H1 (cell line): ENCODE measurements at regions not wholly inside any gene's neighbourhood (a gene's known extent, or its start where the extent isn't known, plus 50 kb on each side); places are given as distances from the start of the nearest gene placed in this dataset.

Source experiments
- CTCF ChIA-PET: fragments of 300-600 bp; sonication (Branson Sonifier 250); formaldehyde crosslinking; loops from one replicate; lab custom pipeline; 2021; ENCODE audit not compliant: partially characterized antibody; lab: Charles Lee
- POLR2A ChIA-PET: fragments of 300-600 bp; sonication (Branson Sonifier 250); formaldehyde crosslinking; loops from one replicate; lab custom pipeline; 2021; ENCODE audit warnings: inconsistent platforms; ENCODE audit not compliant: partially characterized antibody; lab: Charles Lee
- DNase-seq, 2 experiments: peaks; one replicate each; pipeline versions ENCODE4 v3.0.0 to v3.0.0-alpha.2; 2010 to 2022; ENCODE audit warnings: low spot score in 2 of 2, low read depth in 1 of 2, mixed read lengths in 1 of 2
- FAIRE-seq: peaks from 2 replicates; lab custom pipeline; 2011; peaks lifted over from hg19 to GRCh38; lab: Jason Lieb, UNC
- H2AFZ ChIP-seq: 2 replicates; pipeline ENCODE4 v1.8.1; 2012; ENCODE audit warnings: low read length, inconsistent platforms
- H2AK5ac ChIP-seq: 2 replicates; pipeline ENCODE4 v1.6.1; 2013; ENCODE audit warnings: low read depth, low read length
- H2BK120ac ChIP-seq: replicated peaks from 2 replicates; pipeline ENCODE3; 2013; ENCODE audit warnings: low read depth, low read length, inconsistent platforms
- H2BK12ac ChIP-seq: 2 replicates; pipeline ENCODE4 v1.6.1; 2013; ENCODE audit warnings: low read depth, low read length
- H2BK15ac ChIP-seq: 2 replicates; pipeline ENCODE4 v1.6.1; 2013; ENCODE audit warnings: low read length
- H2BK20ac ChIP-seq: 2 replicates; pipeline ENCODE4 v1.6.1; 2013; ENCODE audit warnings: low read length
- H2BK5ac ChIP-seq: 2 replicates; pipeline ENCODE4 v1.6.1; 2013; ENCODE audit warnings: low read depth, low read length
- H3K14ac ChIP-seq: 2 replicates; pipeline ENCODE4 v1.6.1; 2013; ENCODE audit warnings: inconsistent platforms; ENCODE audit not compliant: insufficient read length
- H3K18ac ChIP-seq: 2 replicates; pipeline ENCODE4 v1.6.1; 2013; ENCODE audit warnings: low read length; ENCODE audit errors: extremely low read depth
- H3K23ac ChIP-seq: 2 replicates; pipeline ENCODE4 v1.6.1; 2013; ENCODE audit warnings: inconsistent platforms; ENCODE audit not compliant: insufficient read length
- H3K23me2 ChIP-seq: 2 replicates; pipeline ENCODE4 v1.6.1; 2013; ENCODE audit warnings: low read depth, low read length
- H3K27ac ChIP-seq: 2 replicates; pipeline ENCODE4 v1.6.1; 2011; ENCODE audit warnings: low read depth, low read length, inconsistent platforms
- H3K27me3 ChIP-seq, 4 experiments: replicated peaks in 1 of 4; 1 replicate in 1 of 4; 2 replicates in 3 of 4; pipeline versions ENCODE4 v1.6.1 to v1.8.1; 2011 to 2013; ENCODE audit warnings: low read length in 3 of 4, mild to moderate bottlenecking in 3 of 4, inconsistent platforms in 2 of 4, mixed read lengths in 2 of 4, moderate library complexity in 1 of 4; ENCODE audit not compliant: control insufficient read depth in 3 of 4, insufficient read depth in 3 of 4; ENCODE audit errors: extremely low read depth in 1 of 4
- H3K36me3 ChIP-seq, 4 experiments: 2 replicates each; pipeline versions ENCODE4 v1.6.1 to v1.8.1; 2011 to 2013; ENCODE audit warnings: mild to moderate bottlenecking in 4 of 4, low read length in 3 of 4, moderate library complexity in 2 of 4, control low read depth in 1 of 4, inconsistent platforms in 1 of 4; ENCODE audit not compliant: insufficient read depth in 4 of 4, control insufficient read depth in 2 of 4
- H3K4ac ChIP-seq: replicated peaks from 2 replicates; pipeline ENCODE3; 2013; ENCODE audit warnings: low read length, low read depth, mixed read lengths, inconsistent platforms; ENCODE audit not compliant: insufficient read length
- H3K4me1 ChIP-seq, 4 experiments: replicated peaks in 1 of 4; 1 replicate in 1 of 4; 2 replicates in 3 of 4; pipeline versions ENCODE4 v1.6.1 to v1.8.1; 2011 to 2013; ENCODE audit warnings: low read length in 3 of 4, inconsistent platforms in 2 of 4, mixed read lengths in 1 of 4; ENCODE audit not compliant: insufficient read depth in 4 of 4, control insufficient read depth in 3 of 4
- H3K4me2 ChIP-seq, 2 experiments: 2 replicates each; pipeline versions ENCODE4 v1.6.1 to v1.8.1; 2011 to 2013; ENCODE audit warnings: low read depth in 2 of 2, low read length in 2 of 2, control low read depth in 1 of 2, inconsistent platforms in 1 of 2, mild to moderate bottlenecking in 1 of 2; ENCODE audit not compliant: insufficient read depth in 1 of 2
- H3K4me3 ChIP-seq, 4 experiments: fragments of 200-600, 300-600 bp in 1 of 4; sonication (generic), shearing (Covaris generic), sonication (Bioruptor Twin) in 1 of 4; 2 replicates each; pipeline versions ENCODE4 v1.5.1 to v1.8.1; 2011 to 2016; ENCODE audit warnings: low read length in 4 of 4, low read depth in 3 of 4, control low read depth in 2 of 4, inconsistent platforms in 2 of 4, mild to moderate bottlenecking in 2 of 4, mixed read lengths in 1 of 4, moderate library complexity in 1 of 4; ENCODE audit not compliant: insufficient read depth in 2 of 4; ENCODE audit errors: extremely low read depth in 1 of 4
- H3K56ac ChIP-seq: replicated peaks from 2 replicates; pipeline ENCODE3; 2013; ENCODE audit warnings: low read depth, mild to moderate bottlenecking, mixed read lengths, low read length, inconsistent platforms; ENCODE audit not compliant: insufficient read length
- H3K79me1 ChIP-seq: 2 replicates; pipeline ENCODE4 v1.6.1; 2013; ENCODE audit warnings: low read depth, low read length, control low read depth
- H3K79me2 ChIP-seq, 2 experiments: 2 replicates each; pipeline versions ENCODE4 v1.6.1 to v1.8.1; 2012 to 2013; ENCODE audit warnings: low read length in 2 of 2, mild to moderate bottlenecking in 2 of 2, inconsistent platforms in 1 of 2; ENCODE audit not compliant: insufficient read depth in 2 of 2, control insufficient read depth in 1 of 2
- H3K9ac ChIP-seq, 4 experiments: replicated peaks in 1 of 4; 1 replicate in 1 of 4; 2 replicates in 3 of 4; pipeline versions ENCODE4 v1.6.1 to v1.8.1; 2011 to 2013; ENCODE audit warnings: low read depth in 3 of 4, low read length in 3 of 4, control low read depth in 2 of 4, mild to moderate bottlenecking in 2 of 4, moderate library complexity in 2 of 4, inconsistent platforms in 1 of 4; ENCODE audit errors: extremely low read depth in 1 of 4
- H3K9me3 ChIP-seq, 2 experiments: 2 replicates each; pipeline versions ENCODE4 v1.6.1 to v1.8.1; 2012 to 2013; ENCODE audit warnings: mild to moderate bottlenecking in 2 of 2, moderate library complexity in 2 of 2, control low read depth in 1 of 2, inconsistent platforms in 1 of 2, low read depth in 1 of 2, low read length in 1 of 2, mixed read lengths in 1 of 2; ENCODE audit not compliant: insufficient read depth in 2 of 2
- H4K20me1 ChIP-seq, 2 experiments: replicated peaks in 1 of 2; 2 replicates each; pipeline versions ENCODE3 to v1.8.1; 2011 to 2013; ENCODE audit warnings: inconsistent platforms in 2 of 2, low read length in 2 of 2, mild to moderate bottlenecking in 1 of 2; ENCODE audit not compliant: insufficient read depth in 2 of 2, control insufficient read depth in 1 of 2
- H4K5ac ChIP-seq: 2 replicates; pipeline ENCODE4 v1.6.1; 2013; ENCODE audit warnings: low read length, low read depth, mixed read lengths, inconsistent platforms; ENCODE audit not compliant: insufficient read length
- H4K8ac ChIP-seq: 2 replicates; pipeline ENCODE4 v1.8.0; 2013; ENCODE audit warnings: mild to moderate bottlenecking, moderate library complexity, low read length, inconsistent platforms; ENCODE audit not compliant: insufficient read depth; ENCODE audit errors: extremely low read depth
- H4K91ac ChIP-seq: replicated peaks from 2 replicates; pipeline ENCODE3; 2013; ENCODE audit warnings: low read length, mixed read lengths, inconsistent platforms; ENCODE audit not compliant: insufficient read length
- CTCF ChIP-seq, 3 experiments: IDR thresholded peaks; 1 replicate in 2 of 3; 2 replicates in 1 of 3; pipeline versions ENCODE4 v1.5.1 to v1.6.1; 2011; ENCODE audit warnings: low read length in 3 of 3, mild to moderate bottlenecking in 3 of 3, inconsistent platforms in 2 of 3, low read depth in 1 of 3, moderate library complexity in 1 of 3; ENCODE audit not compliant: insufficient read depth in 1 of 3; ENCODE audit errors: control extremely low read depth in 1 of 3
- RAD21 ChIP-seq, 2 experiments: IDR thresholded peaks in 1 of 2; conservative IDR thresholded peaks in 1 of 2; 2 replicates each; pipeline ENCODE4 v1.6.1; 2011; ENCODE audit warnings: low read depth in 2 of 2, low read length in 2 of 2, improper control_type of control experiment in 1 of 2, inconsistent platforms in 1 of 2, mild to moderate bottlenecking in 1 of 2, moderate library complexity in 1 of 2
- RBBP5 ChIP-seq: IDR thresholded peaks from 2 replicates; pipeline ENCODE4 v1.7.1; 2012; ENCODE audit warnings: low read depth, mild to moderate bottlenecking, inconsistent platforms, low read length, moderate library complexity, borderline replicate concordance
- RNF2 ChIP-seq: fragments of 200-900, 300-1000 bp; sonication (generic); IDR thresholded peaks from 2 replicates; pipeline ENCODE4 v1.7.1; 2016; ENCODE audit warnings: borderline replicate concordance, low read depth, mild to moderate bottlenecking, antibody characterized with exemption, low read length; ENCODE audit not compliant: poor library complexity, severe bottlenecking; ENCODE audit errors: missing control alignments
- WGBS, 2 experiments: shearing (Covaris generic) in 1 of 2; methylation state at CpG; one replicate each; pipeline versions ENCODE4 v1.1.6 to v1.1.7; 2013 to 2015; ENCODE audit warnings: low lambda C conversion rate in 2 of 2, mixed read lengths in 2 of 2, inconsistent platforms in 1 of 2, low coverage in 1 of 2, missing lambda C conversion rate in 1 of 2; ENCODE audit not compliant: insufficient replicate concordance in 2 of 2, insufficient coverage in 1 of 2, insufficient read length in 1 of 2; ENCODE audit errors: extremely low coverage in 1 of 2, missing lambda C conversion rate in 1 of 2; 5-methylcytosine and 5-hydroxymethylcytosine counted together

- FAIRE-seq = no peak
- peak overlapping the region; percentile 93 for H2AFZ ChIP-seq
These were observed 170.5 kb upstream of the POU1F1 start for GRCh38 chr3:87446849-87447387.

More at GRCh38 chr3:87446849-87447387, 170.5 kb upstream of the POU1F1 start:
- Histone ChIP-seq H3K4me2 (no peak overlapping the region), H2BK20ac (no peak overlapping the region), H4K8ac (no peak overlapping the region), H3K79me1 (no peaks in the 10 kb centered on the region), H3K18ac (no peak overlapping the region), H2BK12ac (0 out of 2 replicates have a peak overlapping the region, but pooled peaks have one; percentile 7), H2BK15ac (no peak overlapping the region), H3K9ac (no peak overlapping the region), H4K91ac (no peak overlapping the region), H3K36me3 (no peaks in the 10 kb centered on the region), H4K5ac (no peak overlapping the region), H3K56ac (no peak overlapping the region), H3K14ac (no peak overlapping the region), H4K20me1 (no peaks in the 10 kb centered on the region), H2BK120ac (no peak overlapping the region), H3K27ac (no peak overlapping the region), H2AK5ac (no peak overlapping the region), H3K4ac (no peak overlapping the region), H3K27me3 (no peaks in the 10 kb centered on the region), H3K4me3 (no peak overlapping the region), H3K9me3 (no peaks in the 10 kb centered on the region), H3K23ac (no peak overlapping the region), H3K23me2 (no peaks in the 10 kb centered on the region), H2BK5ac (no peak overlapping the region), H3K4me1 (no peaks in the 10 kb centered on the region), H3K79me2 (no peaks in the 10 kb centered on the region)
- DNase-seq = peak in 1 of 2 experiments; percentile 1
- TF ChIP-seq RBBP5 = no peak
- peak; percentile 59 to 66 for TF ChIP-seq RAD21 (IDR thresholded peaks at IDR 0.05 in 1 of 2, conservative IDR thresholded peaks at IDR 0.05 in 1 of 2; ENCODE audit: low read depth in 2 of 2, low read length in 2 of 2)
- peak in 2 of 3 experiments; percentile 18 to 21; a peak in 1 of 4 replicates for TF ChIP-seq CTCF (IDR thresholded peaks at IDR 0.05; ENCODE audit: control extremely low read depth in 1 of 3, insufficient read depth in 1 of 3, low read depth in 1 of 3, low read length in 3 of 3)
- no peak for TF ChIP-seq RNF2
- ChIA-PET POLR2A (no interaction called here), CTCF (interaction anchor here (0.8 to 1.5 kb wide), 5 partner anchors 15 to 153 kb away, joined by 3 read pairs; no protein-coding TSS in a partner anchor)
- WGBS, 2 experiments = 68% methylated on average over 5 of the region's 5 CpGs; no CpG with 5 or more reads in 1 of the 2 experiments
